Central memory CD4-positive, alpha-beta T cell (primary cell): ENCODE measurements at regions not wholly inside any gene's neighbourhood (a gene's known extent, or its start where the extent isn't known, plus 50 kb on each side); places are given as distances from the start of the nearest gene placed in this dataset.

Experiments used
- DNase-seq: peaks from one replicate; pipeline ENCODE4 v3.0.0; 2022

GRCh38 chr16:64397945-64398508 lies 723.8 kb downstream of the CDH11 start:
- DNase-seq = no peak

GRCh38 chr16:64397042-64397441 lies 724.8 kb downstream of the CDH11 start:
- DNase-seq = no peak

DNA sequence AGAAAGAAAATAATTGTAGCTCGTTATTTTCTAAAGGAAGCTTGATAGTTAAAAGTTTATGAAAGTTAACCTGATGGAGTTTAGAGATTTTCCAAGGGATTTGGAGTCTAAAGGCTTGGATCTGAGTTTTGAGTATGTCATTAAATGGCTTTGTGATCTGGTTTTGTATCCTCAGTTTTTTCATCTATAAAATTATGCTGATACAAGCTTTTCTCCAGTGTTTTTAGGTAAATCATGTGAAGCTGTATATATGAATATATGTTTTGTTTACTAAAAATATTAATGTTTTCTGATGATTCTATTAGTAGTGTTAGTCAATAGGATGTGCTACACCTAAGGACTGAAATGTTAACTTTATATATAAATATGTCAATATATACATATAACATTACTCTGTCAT lies 727.8 kb downstream of the CDH11 start:
- no peak for DNase-seq

GRCh38 chr16:64392456-64392855 lies 729.4 kb downstream of the CDH11 start:
- no peak for DNase-seq

DNA sequence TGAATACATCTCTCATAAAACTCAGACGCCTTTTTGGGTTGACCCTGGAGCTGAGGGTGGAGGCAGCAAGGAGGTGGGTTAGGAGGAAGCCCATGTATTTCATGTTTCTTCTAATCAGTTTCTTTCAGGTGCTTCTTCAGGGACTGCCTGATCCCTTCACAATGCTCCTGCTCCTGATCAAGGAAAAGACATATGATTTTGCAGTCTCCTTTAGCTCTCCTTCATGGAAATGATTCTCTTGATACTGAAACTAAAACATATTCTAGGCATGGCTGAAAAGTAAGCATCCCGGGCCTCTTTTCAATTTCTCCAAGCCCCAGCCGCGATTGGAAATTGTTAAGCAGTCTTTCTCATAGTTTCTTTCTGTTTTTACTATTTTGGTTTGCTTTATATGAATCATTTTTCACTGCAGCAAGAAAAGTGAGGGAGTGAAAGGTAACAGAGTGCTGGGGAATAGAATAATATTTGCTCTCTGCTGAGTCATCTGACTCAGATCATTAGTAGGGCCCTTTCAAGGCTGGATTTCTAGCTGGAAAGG lies 730.7 kb downstream of the CDH11 start:
- DNase-seq = no peak

GRCh38 chr16:64390102-64390501 lies 731.8 kb downstream of the CDH11 start:
- no peak for DNase-seq

- DNase-seq = no peak
These were observed 737.2 kb downstream of the CDH11 start for GRCh38 chr16:64384636-64385035.

- DNase-seq = no peak
These were observed 739.9 kb downstream of the CDH11 start for GRCh38 chr16:64381979-64382378.

DNA sequence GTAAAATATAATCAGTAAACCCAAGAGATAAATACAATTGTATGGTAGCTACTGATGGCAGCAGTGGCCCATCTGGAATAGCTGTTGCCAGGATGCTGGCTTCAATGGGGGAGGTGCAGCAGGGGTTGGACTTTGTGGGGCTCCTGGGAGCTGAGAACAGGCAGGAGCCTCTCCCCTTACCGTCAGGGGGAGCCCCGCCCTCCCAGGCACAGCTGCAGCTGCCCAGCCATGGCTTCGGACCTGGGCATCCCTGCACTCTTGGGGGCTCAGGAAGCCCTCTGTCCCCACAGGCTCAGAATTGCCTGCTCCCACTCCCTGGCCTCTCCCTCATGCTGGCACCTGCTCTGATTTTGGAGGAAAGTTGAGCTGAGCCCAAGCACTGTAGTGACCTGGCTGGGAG lies 741.1 kb downstream of the CDH11 start:
- no peak for DNase-seq

- DNase-seq = no peak
These were observed 746.4 kb downstream of the CDH11 start for GRCh38 chr16:64375391-64375980.

DNA sequence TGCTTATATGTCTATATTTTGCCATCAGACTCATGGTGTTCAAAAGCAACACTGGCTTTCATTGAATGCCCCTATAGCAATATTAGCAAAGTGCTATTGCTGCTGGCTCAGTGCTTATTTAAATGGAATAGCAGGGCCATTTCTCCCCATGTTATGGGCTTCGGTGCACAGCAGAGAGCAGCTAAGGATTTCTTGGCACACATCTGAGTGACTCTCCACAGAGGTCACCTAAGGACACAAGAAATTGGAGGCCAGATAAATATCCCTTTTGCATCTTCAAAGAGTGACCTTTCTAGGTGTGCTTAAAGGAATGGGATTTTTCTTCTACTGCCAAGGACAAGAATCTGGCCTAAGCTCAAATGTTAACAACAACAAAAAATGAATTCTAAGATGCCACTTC lies 751.8 kb downstream of the CDH11 start:
- DNase-seq = no peak

- DNase-seq = no peak
These were observed 756.4 kb downstream of the CDH11 start for GRCh38 chr16:64365448-64365931.

DNA sequence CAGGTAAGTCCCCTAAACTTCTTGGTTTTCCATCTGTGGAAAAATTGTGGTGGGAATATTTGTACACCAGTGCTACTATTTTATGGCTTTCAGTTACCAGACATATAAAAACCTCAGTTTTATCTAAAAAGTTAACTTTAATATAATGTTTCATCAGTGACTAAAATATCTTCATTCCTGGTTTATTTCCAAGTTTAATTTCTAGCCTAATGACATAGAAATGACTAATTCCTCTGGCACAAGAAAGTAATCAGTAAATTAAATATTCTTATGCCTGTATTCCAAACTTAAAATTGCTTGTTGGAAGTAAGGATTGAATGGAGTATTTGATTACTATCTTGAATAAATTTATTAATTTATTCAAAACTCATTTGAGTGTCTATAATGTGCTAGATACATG lies 757.0 kb downstream of the CDH11 start:
- no peak for DNase-seq

- DNase-seq = no peak
These were observed 757.4 kb downstream of the CDH11 start for GRCh38 chr16:64364416-64364815.

DNA sequence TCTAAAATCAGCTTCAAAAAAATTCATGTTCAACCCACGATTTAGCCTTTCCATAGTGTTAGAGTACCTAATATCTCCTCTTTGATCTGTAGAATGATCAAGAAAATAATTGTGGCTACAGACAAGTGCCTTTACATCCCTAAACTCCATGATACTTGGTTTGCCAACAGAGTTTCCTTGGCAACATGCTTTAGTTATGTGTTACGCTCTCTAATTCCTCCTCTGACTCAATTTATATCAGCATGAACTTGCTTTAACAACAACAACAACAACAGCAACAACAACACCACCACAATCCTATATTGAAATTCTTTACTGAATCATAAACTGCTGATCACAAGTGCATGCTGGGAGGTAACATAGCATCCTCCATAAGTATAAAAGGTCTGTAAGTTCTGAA lies 757.8 kb downstream of the CDH11 start:
- no peak for DNase-seq

DNA sequence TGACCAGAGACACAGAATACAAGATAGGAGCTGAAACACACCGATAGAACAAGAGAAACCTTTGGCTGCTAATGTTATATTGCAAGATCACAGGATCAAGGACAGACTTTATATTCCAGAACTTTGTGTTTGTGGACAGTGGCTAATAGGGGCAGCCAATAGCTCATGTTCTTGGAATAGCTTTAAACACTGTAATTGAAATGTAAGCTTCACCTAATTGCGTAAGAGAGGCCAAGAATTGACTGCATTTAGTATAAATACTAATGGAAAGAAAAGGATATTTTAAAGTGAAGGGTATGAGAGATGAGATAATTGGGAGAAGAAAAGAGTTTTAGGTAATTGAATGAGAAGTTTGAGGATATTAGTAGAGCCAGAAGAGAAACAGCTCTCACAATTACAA lies 758.8 kb downstream of the CDH11 start:
- no peak for DNase-seq

DNA sequence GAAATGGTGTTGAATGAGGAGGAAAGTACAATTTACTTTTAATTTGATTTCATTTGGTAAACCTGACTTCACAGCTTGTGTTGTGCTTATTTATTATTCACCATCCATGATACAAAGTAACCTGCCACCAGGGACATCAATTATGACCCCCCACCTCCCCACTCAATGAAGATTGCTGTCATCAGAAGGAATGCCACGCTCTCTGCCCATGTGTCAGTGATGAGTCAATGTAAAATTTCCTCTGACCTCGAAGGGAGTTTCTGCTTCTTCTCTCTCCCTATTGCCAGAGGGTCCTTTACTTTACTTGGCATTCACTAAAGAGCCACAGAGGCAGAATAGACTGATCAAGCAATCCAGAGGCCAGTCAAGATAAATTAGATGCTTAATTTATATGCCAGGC lies 759.7 kb downstream of the CDH11 start:
- no peak for DNase-seq

DNA sequence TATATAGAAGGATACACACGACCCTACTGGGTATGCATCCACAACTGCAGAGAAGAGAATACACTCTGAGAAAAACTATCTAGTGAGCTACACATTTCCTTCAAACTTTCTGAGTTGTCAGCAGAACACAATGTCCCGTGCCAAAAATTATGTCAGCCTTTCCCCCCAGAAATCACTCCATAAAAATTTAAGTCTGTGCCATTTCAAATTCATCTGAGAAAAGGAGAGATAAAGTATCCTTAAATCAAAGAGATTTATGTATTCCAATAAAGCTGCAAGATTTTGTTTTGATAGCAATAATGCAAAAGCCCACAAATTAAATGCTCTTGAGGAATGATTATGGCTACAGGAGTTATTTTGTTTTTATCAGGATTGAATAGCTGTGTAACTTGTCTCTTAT lies 760.1 kb downstream of the CDH11 start:
- no peak for DNase-seq

DNA sequence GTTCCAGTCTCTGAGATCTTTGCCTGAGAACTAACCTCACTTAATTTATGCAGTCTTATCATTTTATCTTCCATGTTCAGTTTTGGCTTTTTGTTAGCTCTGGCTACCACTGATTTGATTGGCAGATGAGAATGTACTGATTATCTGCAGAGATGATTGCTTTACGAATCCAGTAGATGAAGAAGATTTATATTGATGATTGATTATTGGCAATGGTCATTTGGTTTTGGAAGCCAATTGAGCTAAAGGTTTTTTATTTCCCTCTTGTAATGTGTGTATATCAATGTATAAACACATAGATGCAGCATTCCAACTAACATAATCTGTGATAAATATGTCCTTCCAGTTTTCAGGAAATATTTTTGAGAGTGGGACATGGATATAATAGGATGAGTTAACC lies 763.6 kb downstream of the CDH11 start:
- DNase-seq = no peak

GRCh38 chr16:64356267-64356666 lies 765.6 kb downstream of the CDH11 start:
- DNase-seq = no peak

- no peak for DNase-seq
These were observed 769.6 kb downstream of the CDH11 start for GRCh38 chr16:64352246-64352645.

- DNase-seq = no peak
These were observed 770.7 kb downstream of the CDH11 start for GRCh38 chr16:64351121-64351520.

DNA sequence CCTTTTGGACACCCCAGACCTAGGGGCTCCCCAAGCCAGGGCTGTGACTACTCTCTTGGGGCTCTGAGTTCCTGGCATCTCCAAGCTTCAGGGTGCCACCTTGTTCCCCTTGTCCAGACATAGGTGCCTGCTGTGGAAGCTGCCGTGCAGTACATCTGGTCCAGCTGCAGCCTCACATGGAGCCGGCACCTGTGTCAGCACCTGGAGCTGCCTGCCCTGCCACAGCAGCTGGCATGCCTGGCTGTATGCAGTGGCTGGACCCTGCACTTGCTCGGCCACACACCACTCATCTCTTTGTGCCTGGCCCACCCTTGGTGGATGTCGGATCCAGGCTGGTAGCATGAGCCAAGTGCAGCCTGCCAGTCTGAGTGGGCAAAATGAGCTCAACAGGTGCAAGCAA lies 775.8 kb downstream of the CDH11 start:
- no peak for DNase-seq

- no peak for DNase-seq
These were observed 776.7 kb downstream of the CDH11 start for GRCh38 chr16:64345142-64345541.
